GM20000 (cell line): ENCODE measurements at regions not wholly inside any gene's neighbourhood (a gene's known extent, or its start where the extent isn't known, plus 50 kb on each side); places are given as distances from the start of the nearest gene placed in this dataset.

Experiments
- DNase-seq: peaks from one replicate; pipeline ENCODE4 v3.0.0; 2012; ENCODE audit warnings: low spot score
- TF ChIP-seq, protein P1 (sequence below): IDR thresholded peaks from 2 replicates; pipeline ENCODE4 v1.5.1; 2012; ENCODE audit warnings: mild to moderate bottlenecking, control low read depth; ENCODE audit errors: extremely low read depth, missing control alignments

DNA sequence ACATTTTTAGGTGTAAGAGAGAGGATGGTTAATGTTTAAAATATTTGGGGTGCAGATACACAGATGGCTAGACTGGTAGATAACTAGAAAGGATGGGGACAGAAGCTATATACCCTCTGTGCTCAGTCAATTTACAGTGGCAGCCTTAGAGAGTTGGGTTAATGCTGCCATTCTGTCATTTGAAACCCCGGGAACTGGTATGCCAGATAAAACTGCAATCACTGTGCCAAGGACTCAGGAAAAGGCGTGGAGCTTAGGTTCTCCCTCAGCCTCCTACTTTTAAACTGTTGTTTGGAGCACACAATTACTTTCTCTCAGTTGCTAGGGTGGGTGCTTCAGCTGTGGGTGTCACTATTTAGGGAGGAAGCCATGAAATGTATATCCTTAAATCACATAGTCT, 90.0 kb upstream of the HNRNPU start:
- TF ChIP-seq, protein P1, sequence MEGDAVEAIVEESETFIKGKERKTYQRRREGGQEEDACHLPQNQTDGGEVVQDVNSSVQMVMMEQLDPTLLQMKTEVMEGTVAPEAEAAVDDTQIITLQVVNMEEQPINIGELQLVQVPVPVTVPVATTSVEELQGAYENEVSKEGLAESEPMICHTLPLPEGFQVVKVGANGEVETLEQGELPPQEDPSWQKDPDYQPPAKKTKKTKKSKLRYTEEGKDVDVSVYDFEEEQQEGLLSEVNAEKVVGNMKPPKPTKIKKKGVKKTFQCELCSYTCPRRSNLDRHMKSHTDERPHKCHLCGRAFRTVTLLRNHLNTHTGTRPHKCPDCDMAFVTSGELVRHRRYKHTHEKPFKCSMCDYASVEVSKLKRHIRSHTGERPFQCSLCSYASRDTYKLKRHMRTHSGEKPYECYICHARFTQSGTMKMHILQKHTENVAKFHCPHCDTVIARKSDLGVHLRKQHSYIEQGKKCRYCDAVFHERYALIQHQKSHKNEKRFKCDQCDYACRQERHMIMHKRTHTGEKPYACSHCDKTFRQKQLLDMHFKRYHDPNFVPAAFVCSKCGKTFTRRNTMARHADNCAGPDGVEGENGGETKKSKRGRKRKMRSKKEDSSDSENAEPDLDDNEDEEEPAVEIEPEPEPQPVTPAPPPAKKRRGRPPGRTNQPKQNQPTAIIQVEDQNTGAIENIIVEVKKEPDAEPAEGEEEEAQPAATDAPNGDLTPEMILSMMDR = no peak
- DNase-seq = no peak

DNA sequence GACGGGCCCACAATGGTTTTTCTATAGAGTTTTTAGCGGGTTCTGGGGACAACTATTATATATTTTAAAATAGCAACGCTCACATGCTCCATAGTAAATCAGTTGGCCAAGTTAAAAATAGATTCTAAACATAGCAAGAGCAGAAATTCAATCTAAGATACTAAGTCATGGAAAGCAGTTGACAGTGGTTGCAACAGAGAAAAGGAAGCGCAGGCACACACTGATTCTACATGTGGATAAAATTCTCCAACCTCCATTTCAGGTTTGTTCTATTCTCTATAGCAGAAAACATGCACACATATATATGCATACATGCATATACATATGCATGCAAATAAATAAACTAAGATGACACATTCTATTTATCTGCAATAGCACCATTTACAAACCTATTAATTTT, 89.6 kb upstream of the HNRNPU start:
- TF ChIP-seq, protein P1 = no peak
- no peak for DNase-seq

DNA sequence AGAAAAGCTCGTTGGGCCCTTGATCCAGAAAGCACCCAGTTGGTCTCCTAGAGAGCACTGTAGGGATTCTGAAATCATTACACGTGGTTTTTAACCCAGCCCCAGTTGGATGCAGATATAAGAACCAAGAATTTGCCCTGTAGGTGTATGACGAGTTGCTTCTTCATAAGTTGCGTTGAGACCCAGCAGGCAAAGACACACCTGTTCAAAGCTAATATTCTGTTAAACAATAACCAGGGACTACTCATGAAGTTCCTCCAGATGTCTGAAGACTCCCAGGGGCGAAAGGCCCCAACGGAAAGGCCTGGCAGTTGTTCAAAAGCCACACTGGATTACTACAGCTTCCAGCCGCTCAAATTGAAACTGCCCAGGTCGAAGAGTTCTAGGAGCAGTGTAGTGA, 88.6 kb upstream of the HNRNPU start:
- DNase-seq = peak; percentile 56
- TF ChIP-seq, protein P1 = no peak

DNA sequence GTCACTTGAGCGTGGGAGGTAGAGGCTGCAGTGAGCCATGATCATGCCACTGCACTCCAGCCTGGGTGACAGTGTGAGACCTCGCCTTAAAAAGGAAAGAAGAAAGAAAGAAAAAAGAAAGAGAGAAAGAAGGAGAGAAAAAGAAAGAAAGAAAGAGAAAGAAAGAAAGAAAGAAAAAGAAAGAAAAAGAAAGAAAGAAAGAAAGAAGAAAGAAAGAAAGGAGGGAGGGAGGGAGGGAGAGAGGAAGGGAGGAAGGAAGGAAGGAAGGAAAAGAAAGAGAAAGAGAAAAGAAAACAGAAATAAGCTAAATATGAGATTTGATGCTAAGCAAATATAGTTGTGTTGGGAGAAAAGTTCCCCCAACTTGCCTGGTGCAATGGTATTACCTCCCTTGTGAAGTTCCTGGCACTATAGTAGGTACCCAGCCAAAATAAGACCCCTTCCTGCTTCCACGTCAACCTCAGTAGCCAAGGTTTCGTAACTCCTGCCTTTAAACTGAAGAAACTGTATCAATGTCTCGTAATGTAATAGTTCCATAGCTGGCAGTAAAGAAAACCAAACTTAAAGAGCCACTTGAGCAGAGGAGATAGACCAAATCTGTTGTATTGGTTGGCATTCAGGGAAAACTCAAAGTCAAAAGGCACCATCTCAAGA, 88.1 kb upstream of the HNRNPU start:
- no peak for DNase-seq
- TF ChIP-seq, protein P1 = no peak

DNA sequence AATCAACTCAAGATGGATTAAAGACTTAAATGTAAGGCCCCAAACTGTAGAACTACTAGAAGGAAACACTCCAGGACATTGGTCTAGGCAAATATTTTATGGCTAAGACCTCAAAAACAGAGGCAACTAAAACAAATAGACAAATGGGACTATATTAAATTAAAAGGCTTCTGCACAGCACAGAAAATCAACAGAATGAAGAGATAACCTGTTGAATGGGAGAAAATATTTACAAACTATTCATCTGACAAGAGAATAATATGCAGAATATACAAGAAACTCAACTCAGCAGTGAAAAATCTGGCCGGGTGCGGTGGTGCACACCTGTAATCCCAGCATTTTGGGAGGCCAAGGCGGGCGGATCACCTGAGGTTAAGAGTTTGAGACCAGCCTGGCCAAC, 84.1 kb upstream of the HNRNPU start:
- TF ChIP-seq, protein P1 = no peak

DNA sequence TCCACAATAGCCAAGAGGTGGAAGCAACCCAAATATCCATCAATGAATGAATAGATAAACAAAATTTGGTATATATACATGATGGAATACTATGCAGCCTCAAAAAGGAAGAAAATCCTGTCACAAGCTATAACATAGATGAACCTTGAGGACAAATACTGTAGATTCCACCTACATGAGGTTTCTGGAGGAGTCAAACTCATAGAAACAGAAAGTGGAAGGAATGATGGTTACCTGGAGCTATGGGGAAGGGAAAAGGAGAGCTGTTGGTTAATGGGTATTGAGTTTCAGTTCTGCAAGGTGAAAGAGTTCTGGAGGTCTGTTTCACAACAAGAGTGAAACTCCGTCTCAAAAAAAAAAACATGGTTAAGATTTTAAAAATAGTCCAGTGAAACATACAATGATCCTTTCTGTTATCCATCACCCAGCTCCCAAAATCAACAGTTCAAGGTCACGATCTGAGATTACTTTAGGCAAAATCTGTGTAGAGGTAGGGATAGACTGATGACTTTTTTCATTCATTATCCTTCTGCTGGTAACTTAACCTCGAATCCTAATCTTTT, 80.8 kb upstream of the HNRNPU start:
- DNase-seq = peak; percentile 47
- TF ChIP-seq, protein P1 = no peak

More for the DNA sequence above, 84.1 kb upstream of the HNRNPU start:
- DNase-seq = no peak

DNA sequence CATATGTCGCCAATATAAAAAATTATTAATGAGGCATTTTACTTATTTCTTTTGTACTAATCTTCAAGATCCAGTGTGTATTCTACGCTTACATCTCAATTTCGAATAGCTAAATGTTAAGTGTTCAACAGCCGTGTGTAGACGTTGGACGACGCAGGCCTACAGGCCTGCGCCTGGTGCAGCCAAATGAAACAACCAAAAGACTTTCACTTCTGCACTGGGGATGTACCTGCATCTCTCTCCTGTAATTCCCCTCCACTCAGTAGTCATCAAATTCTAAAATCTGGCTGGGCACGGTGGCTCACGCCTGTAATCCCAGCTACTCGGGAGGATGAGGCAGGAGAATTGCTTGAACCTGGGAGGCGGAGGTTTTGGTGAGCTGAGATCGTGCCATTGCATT, 76.8 kb upstream of the HNRNPU start:
- peak; percentile 76 for DNase-seq
- TF ChIP-seq, protein P1 = no peak
